OCI-LY1 (cell line): ENCODE measurements at regions not wholly inside any gene's neighbourhood (a gene's known extent, or its start where the extent isn't known, plus 50 kb on each side); places are given as distances from the start of the nearest gene placed in this dataset.

Experiments used
- CTCF ChIP-seq: fragments of 200-600 bp; sonication (generic), shearing (Covaris generic); IDR thresholded peaks from 2 replicates; pipeline ENCODE4 v1.5.1; 2017; ENCODE audit warnings: mild to moderate bottlenecking, antibody characterized with exemption, low read length, moderate library complexity, mixed read lengths
- EZH2 ChIP-seq: fragments of 200-600 bp; sonication (generic), shearing (Covaris generic); IDR thresholded peaks from 2 replicates; pipeline ENCODE4 v1.8.0; 2017; ENCODE audit warnings: borderline replicate concordance, mixed run types, mild to moderate bottlenecking, antibody characterized with exemption, low read length, moderate library complexity, mixed read lengths

GRCh38 chr2:3965953-3966352 is 262.6 kb downstream of the DCDC2C start:
- TF ChIP-seq CTCF (no peak), EZH2 (no peak)
